Stimulated activated effector memory CD8-positive, alpha-beta T cell treated with anti-CD3 and anti-CD28 coated beads, Interleukin-12 subunit alpha, Interleukin-12 subunit beta, amount 100 ng/mL, for 72 hours (primary cell): ENCODE measurements at regions not wholly inside any gene's neighbourhood (a gene's known extent, or its start where the extent isn't known, plus 50 kb on each side); places are given as distances from the start of the nearest gene placed in this dataset.
A peak's percentile ranks its signal among the peaks of the same experiment; 100 is the strongest.
"Not testable (repeated sequence)": the region's sequence is repeated elsewhere in the genome, so short reads cannot be mapped to it uniquely, and the experiment has no call there.

Experiments
- ATAC-seq: fragments of 150-1000 bp; cut with Tn5 transposase; 2 replicates; pipeline ENCODE4 v1.10.0; 2021
- DNase-seq, 2 donors: peaks; one replicate each; pipeline ENCODE4 v3.0.0; 2021 to 2022; ENCODE audit warnings: low spot score in 2 of 2
- H3K27ac Mint-ChIP-seq: one replicate; pipeline ENCODE4 v1.8.0; 2022; ENCODE audit warnings: mild to moderate bottlenecking, mixed read lengths
- H3K36me3 Mint-ChIP-seq: one replicate; pipeline ENCODE4 v1.8.0; 2022; ENCODE audit warnings: mild to moderate bottlenecking, mixed read lengths
- H3K4me1 Mint-ChIP-seq: one replicate; pipeline ENCODE4 v1.8.0; 2022; ENCODE audit warnings: mixed read lengths
- H3K4me3 Mint-ChIP-seq: one replicate; pipeline ENCODE4 v1.8.0; 2022; ENCODE audit warnings: mild to moderate bottlenecking, mixed read lengths
- H3K9me3 Mint-ChIP-seq: one replicate; pipeline ENCODE4 v1.8.0; 2022; ENCODE audit warnings: mixed read lengths

DNA sequence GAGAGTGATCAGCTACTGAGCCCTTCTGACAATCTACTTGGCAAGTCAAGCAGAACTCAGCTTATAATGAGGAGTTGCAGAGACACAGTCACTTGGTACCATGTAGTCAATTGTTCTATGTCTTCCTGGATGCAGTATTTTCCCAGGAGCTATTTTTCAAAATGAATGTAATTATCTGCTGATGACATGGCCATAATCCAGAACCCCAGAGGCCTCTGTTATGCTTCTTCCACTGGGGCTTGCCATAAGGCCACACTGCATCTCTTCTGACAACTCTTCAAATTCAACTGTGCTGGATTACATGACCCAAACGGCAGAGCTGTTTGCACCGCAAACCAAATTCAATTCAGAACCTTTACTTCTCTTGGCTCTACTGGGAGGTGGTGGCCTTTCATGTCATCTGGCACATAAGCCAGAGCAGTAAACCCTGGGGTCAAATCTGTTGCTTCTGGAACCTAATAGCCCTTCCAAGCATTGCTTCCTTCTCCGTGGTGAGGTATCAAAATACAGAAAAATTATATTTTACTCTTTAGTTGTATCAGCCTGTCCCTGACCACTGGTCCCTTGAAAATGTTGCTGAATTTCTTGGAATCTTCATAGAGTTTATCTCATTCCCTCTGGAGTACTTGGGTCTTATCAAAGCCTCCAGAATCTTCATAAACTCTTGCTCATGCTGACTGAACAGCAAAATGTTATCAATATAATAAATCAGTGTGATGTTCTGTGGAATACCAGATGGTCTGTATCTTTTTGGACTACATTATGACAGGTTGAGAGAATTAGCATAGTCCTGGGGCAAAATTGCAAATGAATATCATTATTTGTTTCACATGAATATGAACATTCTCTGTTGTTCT is 79.4 kb upstream of the DCN start:
- Mint-ChIP-seq H3K27ac (no peak overlapping the region), H3K9me3 (no peaks in the 10 kb centered on the region), H3K36me3 (no peaks in the 10 kb centered on the region), H3K4me1 (no peaks in the 10 kb centered on the region), H3K4me3 (no peak overlapping the region)
- peak; percentile 11 for ATAC-seq
- DNase-seq, result no peak

- H3K4me1 Mint-ChIP-seq, result no peaks in the 10 kb centered on the region
- no peak for DNase-seq
These were observed 73.8 kb upstream of the DCN start for GRCh38 chr12:91256411-91256810.

GRCh38 chr12:91252341-91252740 is 69.7 kb upstream of the DCN start:
- Mint-ChIP-seq H3K27ac (no peak overlapping the region), H3K36me3 (no peaks in the 10 kb centered on the region), H3K4me1 (no peaks in the 10 kb centered on the region), H3K4me3 (no peak overlapping the region), H3K9me3 (no peaks in the 10 kb centered on the region)
- no peak for DNase-seq
- no peak for ATAC-seq

More at GRCh38 chr12:91256411-91256810, 73.8 kb upstream of the DCN start:
- Mint-ChIP-seq H3K4me3 (no peak overlapping the region), H3K27ac (no peak overlapping the region), H3K36me3 (no peaks in the 10 kb centered on the region), H3K9me3 (no peaks in the 10 kb centered on the region)
- ATAC-seq, result no peak

GRCh38 chr12:91250273-91250665 is 67.7 kb upstream of the DCN start:
- Mint-ChIP-seq H3K9me3 (no peaks in the 10 kb centered on the region), H3K27ac (no peak overlapping the region), H3K36me3 (no peaks in the 10 kb centered on the region), H3K4me1 (no peaks in the 10 kb centered on the region), H3K4me3 (no peak overlapping the region)
- DNase-seq (no peak), ATAC-seq (no peak)

DNA sequence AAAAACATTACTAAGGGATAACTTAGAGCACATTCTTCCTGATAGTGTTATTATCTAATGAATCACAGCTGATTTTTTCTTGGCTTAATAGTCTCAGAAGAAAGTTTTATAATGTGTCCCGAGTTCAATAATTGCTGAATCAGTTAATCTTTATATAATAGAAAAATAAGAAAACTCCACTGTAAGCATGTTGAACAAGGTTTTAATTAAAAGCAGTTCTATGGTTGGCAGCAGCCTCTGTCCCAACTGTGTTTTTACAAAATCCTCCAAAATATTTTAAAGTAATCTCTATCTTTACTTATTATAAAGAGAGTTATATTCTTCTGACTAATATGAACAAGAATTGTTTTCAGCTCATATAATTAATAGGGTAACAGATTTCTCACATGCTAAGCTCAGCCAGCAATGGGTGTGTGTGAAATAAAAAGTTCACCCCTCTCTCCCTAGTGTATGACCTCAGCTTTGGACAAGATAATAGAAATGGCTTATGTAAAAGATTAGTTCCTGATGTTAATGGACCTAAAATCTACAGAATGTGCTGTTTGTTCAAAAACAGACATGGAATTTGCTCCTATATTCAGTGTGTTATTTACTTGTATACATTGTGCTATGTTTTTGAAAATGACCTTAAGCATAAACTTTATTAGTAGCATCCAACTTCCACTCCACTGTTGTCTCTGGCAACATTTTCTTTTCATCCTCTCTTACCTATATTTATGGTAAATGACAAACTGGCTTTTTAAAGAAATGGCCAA is 67.1 kb upstream of the DCN start:
- H3K36me3 Mint-ChIP-seq, result no peaks in the 10 kb centered on the region

GRCh38 chr12:91249054-91249453 is 66.4 kb upstream of the DCN start:
- no peak for DNase-seq
- no peaks in the 10 kb centered on the region for H3K4me1 Mint-ChIP-seq
- no peaks in the 10 kb centered on the region for H3K36me3 Mint-ChIP-seq
- H3K27ac Mint-ChIP-seq, result no peak overlapping the region
- H3K4me3 Mint-ChIP-seq, result no peak overlapping the region
- no peaks in the 10 kb centered on the region for H3K9me3 Mint-ChIP-seq
- no peak for ATAC-seq

More for the DNA sequence above, 67.1 kb upstream of the DCN start:
- ATAC-seq, result no peak
- DNase-seq, result no peak
- Mint-ChIP-seq H3K27ac (no peak overlapping the region), H3K9me3 (no peaks in the 10 kb centered on the region), H3K4me1 (no peaks in the 10 kb centered on the region), H3K4me3 (no peak overlapping the region)

- DNase-seq, ATAC-seq, H3K36me3 Mint-ChIP-seq, H3K9me3 Mint-ChIP-seq, H3K4me3 Mint-ChIP-seq, H3K27ac Mint-ChIP-seq, H3K4me1 Mint-ChIP-seq: not testable (repeated sequence)
These were observed 60.6 kb upstream of the DCN start for GRCh38 chr12:91243177-91243576.

DNA sequence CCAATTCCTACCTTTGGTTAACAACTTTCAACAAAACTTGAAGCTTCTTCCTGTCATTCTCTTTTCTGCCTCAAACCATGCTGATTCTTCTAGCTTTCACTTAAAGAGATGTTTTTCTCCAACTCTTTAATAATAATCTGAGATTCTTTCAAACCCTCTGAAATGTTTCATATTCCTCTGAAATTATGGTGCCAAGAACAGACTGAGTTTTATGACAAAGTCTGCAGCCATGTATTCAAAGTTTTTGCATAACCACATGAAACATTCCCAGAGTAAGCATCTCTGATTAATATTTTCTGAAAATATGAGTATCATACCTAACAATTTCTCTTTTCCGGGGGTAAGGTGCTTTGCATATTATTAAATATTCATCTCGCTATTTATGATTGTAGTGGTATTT is 59.1 kb upstream of the DCN start:
- ATAC-seq (no peak), DNase-seq (no peak)
- no peak overlapping the region for H3K27ac Mint-ChIP-seq
- H3K4me1 Mint-ChIP-seq, result no peaks in the 10 kb centered on the region
- no peak overlapping the region for H3K4me3 Mint-ChIP-seq
- no peaks in the 10 kb centered on the region for H3K36me3 Mint-ChIP-seq
- H3K9me3 Mint-ChIP-seq, result no peaks in the 10 kb centered on the region

- no peak overlapping the region for H3K27ac Mint-ChIP-seq
- DNase-seq (no peak), ATAC-seq (no peak)
- H3K4me3 Mint-ChIP-seq, result no peak overlapping the region
- H3K36me3 Mint-ChIP-seq, result no peaks in the 10 kb centered on the region
- no peaks in the 10 kb centered on the region for H3K9me3 Mint-ChIP-seq
- no peaks in the 10 kb centered on the region for H3K4me1 Mint-ChIP-seq
These were observed 57.9 kb upstream of the DCN start for GRCh38 chr12:91240386-91241095.

- no peaks in the 10 kb centered on the region for H3K36me3 Mint-ChIP-seq
- no peak overlapping the region for H3K4me3 Mint-ChIP-seq
- no peak for DNase-seq
- no peak overlapping the region for H3K27ac Mint-ChIP-seq
- H3K9me3 Mint-ChIP-seq, result no peaks in the 10 kb centered on the region
- no peaks in the 10 kb centered on the region for H3K4me1 Mint-ChIP-seq
- no peak for ATAC-seq
These were observed 56.9 kb upstream of the DCN start for GRCh38 chr12:91239481-91239880.
